T-helper 2 cell (primary cell): ENCODE measurements at regions not wholly inside any gene's neighbourhood (a gene's known extent, or its start where the extent isn't known, plus 50 kb on each side); places are given as distances from the start of the nearest gene placed in this dataset.
"Not testable (repeated sequence)": the region's sequence is repeated elsewhere in the genome, so short reads cannot be mapped to it uniquely, and the experiment has no call there.

ENCODE experiments used
- DNase-seq, 5 experiments: peaks; one replicate each; pipeline versions ENCODE4 v3.0.0 to v3.0.0-alpha.2; 2012 to 2022

GRCh38 chr10:105763611-105764010 lies 1122.5 kb downstream of the SORCS3 start:
- DNase-seq = peak in 1 of 5 experiments; percentile 10

- DNase-seq = no peak
These were observed 1120.6 kb downstream of the SORCS3 start for GRCh38 chr10:105761576-105762260.

- DNase-seq = no peak
These were observed 1118.6 kb downstream of the SORCS3 start for GRCh38 chr10:105759669-105760068.

- DNase-seq = no peak
These were observed 1117.3 kb downstream of the SORCS3 start for GRCh38 chr10:105758209-105758998.

- no peak for DNase-seq
These were observed 1116.2 kb downstream of the SORCS3 start for GRCh38 chr10:105757302-105757701.

- no peak for DNase-seq
These were observed 1115.3 kb downstream of the SORCS3 start for GRCh38 chr10:105756386-105756785.

- DNase-seq = no peak
These were observed 1110.6 kb downstream of the SORCS3 start for GRCh38 chr10:105751688-105752087.

- no peak for DNase-seq
These were observed 1104.6 kb downstream of the SORCS3 start for GRCh38 chr10:105745596-105746148.

GRCh38 chr10:105743343-105744056 lies 1102.4 kb downstream of the SORCS3 start:
- no peak for DNase-seq

GRCh38 chr10:105742923-105743322 lies 1101.8 kb downstream of the SORCS3 start:
- DNase-seq = no peak

GRCh38 chr10:105742184-105742583 lies 1101.1 kb downstream of the SORCS3 start:
- DNase-seq = no peak

GRCh38 chr10:105734479-105734878 lies 1093.4 kb downstream of the SORCS3 start:
- no peak for DNase-seq

GRCh38 chr10:105733924-105734323 lies 1092.8 kb downstream of the SORCS3 start:
- DNase-seq = no peak

- no peak for DNase-seq
These were observed 1088.3 kb downstream of the SORCS3 start for GRCh38 chr10:105729428-105729827.

- DNase-seq = not testable (repeated sequence)
These were observed 1086.5 kb downstream of the SORCS3 start for GRCh38 chr10:105727586-105727985.

GRCh38 chr10:105727131-105727530 lies 1086.0 kb downstream of the SORCS3 start:
- no peak for DNase-seq

- DNase-seq = no peak
These were observed 1085.1 kb downstream of the SORCS3 start for GRCh38 chr10:105726149-105726548.

- DNase-seq = no peak
These were observed 1083.9 kb downstream of the SORCS3 start for GRCh38 chr10:105725007-105725406.

- DNase-seq = no peak
These were observed 1077.3 kb downstream of the SORCS3 start for GRCh38 chr10:105718207-105718995.

GRCh38 chr10:105714728-105715127 lies 1073.6 kb downstream of the SORCS3 start:
- no peak for DNase-seq

- DNase-seq = no peak
These were observed 1066.5 kb downstream of the SORCS3 start for GRCh38 chr10:105707603-105708002.

- no peak for DNase-seq
These were observed 1065.4 kb downstream of the SORCS3 start for GRCh38 chr10:105706281-105707026.
